OCI-LY3 (cell line): ENCODE measurements at regions not wholly inside any gene's neighbourhood (a gene's known extent, or its start where the extent isn't known, plus 50 kb on each side); places are given as distances from the start of the nearest gene placed in this dataset.

Source experiments
- CTCF ChIP-seq: fragments of 200-600, 300-600 bp; sonication (generic); IDR thresholded peaks from 2 replicates; pipeline ENCODE4 v1.5.1; 2014; ENCODE audit warnings: antibody characterized with exemption, low read length, low read depth
- EZH2phosphoT487 ChIP-seq: fragments of 200-600 bp; shearing (Covaris generic); IDR thresholded peaks from 2 replicates; pipeline ENCODE4 v1.6.1; 2018; ENCODE audit warnings: antibody characterized with exemption, mixed run types, low read depth

GRCh38 chr3:64900156-64900555 lies 212.4 kb upstream of the ADAMTS9 start:
- TF ChIP-seq CTCF (no peak), EZH2phosphoT487 (no peak)
